Endodermal cell (in vitro differentiated cells): ENCODE measurements at regions not wholly inside any gene's neighbourhood (a gene's known extent, or its start where the extent isn't known, plus 50 kb on each side); places are given as distances from the start of the nearest gene placed in this dataset.

ENCODE experiments used
- DNase-seq: peaks from one replicate; pipeline ENCODE4 v3.0.0-alpha.2; 2017
- H3K27ac ChIP-seq: 2 replicates; pipeline ENCODE4 v1.5.1; 2013; ENCODE audit warnings: mild to moderate bottlenecking, low read depth, low read length, moderate library complexity
- H3K27me3 ChIP-seq: 2 replicates; pipeline ENCODE4 v1.6.1; 2013; ENCODE audit warnings: mild to moderate bottlenecking, low read length, moderate library complexity; ENCODE audit not compliant: insufficient read depth, control insufficient read depth, poor library complexity, severe bottlenecking
- H3K36me3 ChIP-seq: 2 replicates; pipeline ENCODE4 v1.7.0; 2013; ENCODE audit warnings: mild to moderate bottlenecking, low read length, moderate library complexity; ENCODE audit not compliant: control insufficient read depth, insufficient read depth
- H3K4me1 ChIP-seq: one replicate; pipeline ENCODE4 v1.7.0; 2013; ENCODE audit warnings: low read length; ENCODE audit not compliant: control insufficient read depth, insufficient read depth
- H3K4me3 ChIP-seq: 2 replicates; pipeline ENCODE4 v1.5.1; 2013; ENCODE audit warnings: mild to moderate bottlenecking, low read length, moderate library complexity
- H3K9ac ChIP-seq: 2 replicates; pipeline ENCODE4 v1.6.1; 2013; ENCODE audit warnings: mild to moderate bottlenecking, low read length, moderate library complexity; ENCODE audit not compliant: poor library complexity, severe bottlenecking; ENCODE audit errors: extremely low read depth
- H3K9me3 ChIP-seq: 2 replicates; pipeline ENCODE4 v1.6.1; 2013; ENCODE audit warnings: mild to moderate bottlenecking, low read length, moderate library complexity; ENCODE audit not compliant: control insufficient read depth
- H3K27ac Mint-ChIP-seq: 2 replicates; pipeline ENCODE4 v1.8.0; 2020; ENCODE audit warnings: mixed read lengths
- H3K27me3 Mint-ChIP-seq: 2 replicates; pipeline ENCODE4 v1.8.0; 2021; ENCODE audit warnings: mild to moderate bottlenecking, mixed read lengths; ENCODE audit not compliant: insufficient read depth
- H3K36me3 Mint-ChIP-seq: 2 replicates; pipeline ENCODE4 v1.8.0; 2020; ENCODE audit warnings: low read depth, mixed read lengths
- H3K4me1 Mint-ChIP-seq: 2 replicates; pipeline ENCODE4 v1.8.0; 2020; ENCODE audit warnings: mixed read lengths
- H3K4me3 Mint-ChIP-seq: 2 replicates; pipeline ENCODE4 v1.8.0; 2020; ENCODE audit warnings: mild to moderate bottlenecking, moderate library complexity, mixed read lengths
- H3K9me3 Mint-ChIP-seq: 2 replicates; pipeline ENCODE4 v1.8.0; 2020; ENCODE audit warnings: mild to moderate bottlenecking, mixed read lengths
- CTCF ChIP-seq: fragments of 200-600 bp; sonication (generic); conservative IDR thresholded peaks from 2 replicates; pipeline ENCODE4 v1.5.0; 2021; ENCODE audit warnings: antibody characterized with exemption, mild to moderate bottlenecking
- WGBS, 2 experiments: methylation state at CpG; one replicate each; pipeline versions ENCODE4 v1.1.5 to v1.1.7; 2013; ENCODE audit warnings: missing lambda C conversion rate in 2 of 2, mixed read lengths in 1 of 2; ENCODE audit not compliant: insufficient coverage in 1 of 2, insufficient read length in 1 of 2; 5-methylcytosine and 5-hydroxymethylcytosine counted together

GRCh38 chr6:121614115-121614514 lies 178.7 kb downstream of the GJA1 start:
- H3K36me3 Mint-ChIP-seq: no peaks in the 10 kb centered on the region
- no peak overlapping the region for H3K27ac Mint-ChIP-seq
- no peak overlapping the region for H3K9ac ChIP-seq
- no peak for DNase-seq
- TF ChIP-seq CTCF: no peak
- H3K4me3 ChIP-seq: no peak overlapping the region
- no peaks in the 10 kb centered on the region for H3K9me3 Mint-ChIP-seq
- WGBS, 2 experiments: 95 to 97% methylated on average over 5 of the region's 5 CpGs
- peaks cover 8% of the 10 kb centered on the region for H3K4me1 Mint-ChIP-seq
- H3K27me3 Mint-ChIP-seq: no peaks in the 10 kb centered on the region
- no peaks in the 10 kb centered on the region for H3K36me3 ChIP-seq
- no peaks in the 10 kb centered on the region for H3K4me1 ChIP-seq
- H3K9me3 ChIP-seq: no peaks in the 10 kb centered on the region
- H3K27me3 ChIP-seq: no peaks in the 10 kb centered on the region
- no peak overlapping the region for H3K27ac ChIP-seq
- no peak overlapping the region for H3K4me3 Mint-ChIP-seq

- H3K4me1 ChIP-seq: no peaks in the 10 kb centered on the region
- TF ChIP-seq CTCF: peak; percentile 78
- WGBS, 2 experiments: 58% methylated on average over 2 of the region's 3 CpGs; no CpG with 5 or more reads in 1 of the 2 experiments
- Mint-ChIP-seq H3K27me3 (no peaks in the 10 kb centered on the region), H3K36me3 (no peaks in the 10 kb centered on the region), H3K27ac (no peak overlapping the region), H3K4me1 (peaks cover 16% of the 10 kb centered on the region), H3K9me3 (no peaks in the 10 kb centered on the region), H3K4me3 (no peak overlapping the region)
- H3K27me3 ChIP-seq: no peaks in the 10 kb centered on the region
- no peak overlapping the region for H3K4me3 ChIP-seq
- H3K9ac ChIP-seq: no peak overlapping the region
- no peaks in the 10 kb centered on the region for H3K36me3 ChIP-seq
- peak; percentile 48 for DNase-seq
- H3K27ac ChIP-seq: no peak overlapping the region
- no peaks in the 10 kb centered on the region for H3K9me3 ChIP-seq
These were observed 180.0 kb downstream of the GJA1 start for GRCh38 chr6:121615493-121615892.

GRCh38 chr6:121616406-121616805 lies 181.0 kb downstream of the GJA1 start:
- no peak overlapping the region for H3K4me3 Mint-ChIP-seq
- no peaks in the 10 kb centered on the region for H3K27me3 Mint-ChIP-seq
- no peak overlapping the region for H3K4me3 ChIP-seq
- no peak for DNase-seq
- no peaks in the 10 kb centered on the region for H3K36me3 ChIP-seq
- no peak overlapping the region for H3K27ac ChIP-seq
- 97 to 98% methylated on average over 3 of the region's 3 CpGs for WGBS, 2 experiments
- no peak overlapping the region for H3K9ac ChIP-seq
- no peak for TF ChIP-seq CTCF
- H3K4me1 ChIP-seq: no peaks in the 10 kb centered on the region
- no peaks in the 10 kb centered on the region for H3K27me3 ChIP-seq
- no peak overlapping the region for H3K27ac Mint-ChIP-seq
- no peaks in the 10 kb centered on the region for H3K9me3 Mint-ChIP-seq
- H3K9me3 ChIP-seq: no peaks in the 10 kb centered on the region
- H3K4me1 Mint-ChIP-seq: peaks cover 18% of the 10 kb centered on the region
- no peaks in the 10 kb centered on the region for H3K36me3 Mint-ChIP-seq
